ENCODE measurements at regions not wholly inside any gene's neighbourhood (a gene's known extent, or its start where the extent isn't known, plus 50 kb on each side); places are given as distances from the start of the nearest gene placed in this dataset.

DNA sequence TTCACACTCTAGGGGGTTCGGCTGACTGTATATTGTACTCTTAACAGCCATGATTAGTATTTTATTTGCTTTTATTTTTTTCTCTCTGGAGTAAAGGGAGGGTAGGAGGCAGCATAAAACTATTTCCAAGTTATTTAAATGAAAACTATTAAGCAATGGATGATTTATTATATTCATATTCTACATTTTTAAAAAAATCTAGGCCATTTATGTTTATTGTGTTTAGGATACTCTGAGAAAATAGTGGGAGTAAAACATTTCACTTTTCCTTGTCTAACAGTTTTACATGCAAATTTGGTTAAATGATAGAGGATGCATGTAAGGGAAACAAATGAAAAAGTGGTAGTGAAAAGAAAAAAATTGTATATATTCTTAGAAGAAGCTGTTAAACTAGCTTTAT lies 276.3 kb downstream of the GAS1 start:
- no peak overlapping the region for H3K4me3 ChIP-seq (replicated peaks; ENCODE audit: low read depth, low read length)
- DNase-seq (ENCODE audit: low read depth), result no peak
- TF ChIP-seq, protein P1, sequence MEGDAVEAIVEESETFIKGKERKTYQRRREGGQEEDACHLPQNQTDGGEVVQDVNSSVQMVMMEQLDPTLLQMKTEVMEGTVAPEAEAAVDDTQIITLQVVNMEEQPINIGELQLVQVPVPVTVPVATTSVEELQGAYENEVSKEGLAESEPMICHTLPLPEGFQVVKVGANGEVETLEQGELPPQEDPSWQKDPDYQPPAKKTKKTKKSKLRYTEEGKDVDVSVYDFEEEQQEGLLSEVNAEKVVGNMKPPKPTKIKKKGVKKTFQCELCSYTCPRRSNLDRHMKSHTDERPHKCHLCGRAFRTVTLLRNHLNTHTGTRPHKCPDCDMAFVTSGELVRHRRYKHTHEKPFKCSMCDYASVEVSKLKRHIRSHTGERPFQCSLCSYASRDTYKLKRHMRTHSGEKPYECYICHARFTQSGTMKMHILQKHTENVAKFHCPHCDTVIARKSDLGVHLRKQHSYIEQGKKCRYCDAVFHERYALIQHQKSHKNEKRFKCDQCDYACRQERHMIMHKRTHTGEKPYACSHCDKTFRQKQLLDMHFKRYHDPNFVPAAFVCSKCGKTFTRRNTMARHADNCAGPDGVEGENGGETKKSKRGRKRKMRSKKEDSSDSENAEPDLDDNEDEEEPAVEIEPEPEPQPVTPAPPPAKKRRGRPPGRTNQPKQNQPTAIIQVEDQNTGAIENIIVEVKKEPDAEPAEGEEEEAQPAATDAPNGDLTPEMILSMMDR (IDR thresholded peaks at IDR 0.05; ENCODE audit: low read length, missing control alignments), result no peak

DNA sequence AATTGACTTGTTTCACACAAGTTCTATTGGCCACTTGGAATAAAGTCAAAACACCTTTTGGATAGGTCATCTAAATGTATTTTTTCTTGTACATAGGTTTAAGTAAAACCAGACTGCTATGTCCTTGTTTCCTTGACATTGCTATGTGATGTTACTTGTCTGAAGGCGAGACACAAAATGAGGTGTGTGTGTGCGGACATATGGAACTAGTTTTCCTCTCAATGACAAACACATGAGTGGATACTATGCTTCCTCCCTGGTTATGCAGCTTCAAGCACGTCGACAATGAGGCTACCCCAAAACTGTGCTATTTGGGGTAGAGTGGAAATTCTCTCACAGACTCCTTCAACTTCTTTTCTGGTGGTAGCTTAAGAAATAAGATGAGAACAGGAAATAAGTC lies 276.8 kb downstream of the GAS1 start:
- TF ChIP-seq, protein P1 (IDR thresholded peaks at IDR 0.05; ENCODE audit: low read length, missing control alignments), result no peak

DNA sequence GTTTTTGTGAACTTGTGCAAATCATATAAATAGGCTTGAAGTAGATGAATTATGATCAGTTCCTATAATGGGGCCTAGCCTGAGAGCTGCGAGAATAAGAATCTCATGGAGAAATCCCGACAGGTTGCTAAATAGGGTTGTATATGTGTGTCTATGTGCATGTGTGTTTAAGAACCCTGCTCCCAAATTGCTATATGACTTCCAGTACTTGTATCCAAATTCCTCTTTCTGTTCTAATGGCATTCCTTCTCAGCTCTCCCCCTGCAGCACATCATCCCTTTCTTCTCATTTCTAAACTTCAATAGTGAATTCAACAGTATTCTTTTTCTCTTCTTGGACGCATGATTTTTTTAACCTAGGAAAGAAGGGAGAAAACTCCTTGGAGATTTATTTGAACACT lies 277.2 kb downstream of the GAS1 start:
- TF ChIP-seq, protein P1 (IDR thresholded peaks at IDR 0.05; ENCODE audit: low read length, missing control alignments), result no peak
- DNase-seq (ENCODE audit: low read depth), result no peak
- H3K4me3 ChIP-seq (replicated peaks; ENCODE audit: low read depth, low read length), result no peak overlapping the region

More for the DNA sequence above, 276.8 kb downstream of the GAS1 start:
- no peak for DNase-seq (ENCODE audit: low read depth)
- H3K4me3 ChIP-seq (replicated peaks; ENCODE audit: low read depth, low read length), result no peak overlapping the region

DNA sequence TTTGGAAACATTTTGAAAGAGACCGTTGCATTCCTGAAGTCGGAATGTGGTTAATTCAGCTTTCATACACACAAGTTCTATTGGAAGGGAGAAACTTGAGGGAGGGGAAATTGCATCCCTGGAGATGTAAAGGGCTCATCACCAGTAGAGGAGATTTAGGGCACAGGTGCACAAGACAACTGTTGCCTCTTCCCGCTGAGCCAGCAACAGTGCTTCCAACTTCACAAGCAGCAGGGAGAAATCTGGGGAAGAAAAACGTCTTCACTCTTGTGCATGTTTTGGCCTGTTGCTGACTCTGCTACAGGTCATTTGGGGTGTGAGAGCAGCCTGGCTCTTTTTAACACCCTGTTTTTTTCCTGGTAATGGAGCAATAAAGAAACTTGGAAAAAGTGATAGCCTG lies 277.9 kb downstream of the GAS1 start:
- H3K4me3 ChIP-seq (replicated peaks; ENCODE audit: low read depth, low read length), result no peak overlapping the region
- TF ChIP-seq, protein P1 (IDR thresholded peaks at IDR 0.05; ENCODE audit: low read length, missing control alignments), result no peak
- no peak for DNase-seq (ENCODE audit: low read depth)

DNA sequence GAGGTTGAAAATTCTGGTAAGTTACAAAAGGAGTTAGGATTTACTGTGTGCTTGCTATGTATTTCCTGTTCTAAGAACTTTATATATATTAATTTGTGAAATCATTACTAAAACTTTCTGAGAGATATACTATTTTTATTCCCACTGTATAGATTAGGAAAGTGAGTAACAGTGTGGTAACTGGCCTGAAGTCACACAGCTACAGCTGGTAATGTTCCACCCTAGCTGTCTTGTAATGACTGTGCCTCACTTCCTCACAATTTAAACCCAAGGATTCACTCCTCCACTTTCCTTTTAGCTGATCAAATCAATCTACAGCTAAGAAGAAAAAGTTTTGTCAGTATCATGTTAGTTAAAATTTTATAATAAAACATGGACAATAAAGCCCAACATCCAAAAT lies 278.8 kb downstream of the GAS1 start:
- no peak for DNase-seq (ENCODE audit: low read depth)
- H3K4me3 ChIP-seq (replicated peaks; ENCODE audit: low read depth, low read length), result no peak overlapping the region
- TF ChIP-seq, protein P1 (IDR thresholded peaks at IDR 0.05; ENCODE audit: low read length, missing control alignments), result no peak

DNA sequence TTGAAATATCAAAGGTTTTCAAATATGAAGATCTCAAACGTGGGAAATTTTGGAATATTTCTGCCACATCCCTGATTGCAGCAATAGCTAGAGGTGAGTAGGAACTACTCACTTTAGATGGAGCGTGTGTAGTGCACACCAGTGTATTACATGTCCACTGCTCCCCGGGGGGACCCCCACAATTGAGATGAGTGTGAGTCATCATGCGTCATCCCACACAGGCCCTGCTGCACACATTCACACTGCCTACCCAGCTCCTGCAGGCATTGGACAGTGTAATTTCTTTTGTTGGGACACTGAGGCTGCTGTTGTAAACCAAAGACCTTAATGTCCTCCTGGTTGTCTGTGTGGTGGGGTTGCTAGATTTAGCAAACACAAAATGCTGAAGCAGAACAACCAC lies 280.0 kb downstream of the GAS1 start:
- TF ChIP-seq, protein P1 (IDR thresholded peaks at IDR 0.05; ENCODE audit: low read length, missing control alignments), result no peak
- no peak for DNase-seq (ENCODE audit: low read depth)

DNA sequence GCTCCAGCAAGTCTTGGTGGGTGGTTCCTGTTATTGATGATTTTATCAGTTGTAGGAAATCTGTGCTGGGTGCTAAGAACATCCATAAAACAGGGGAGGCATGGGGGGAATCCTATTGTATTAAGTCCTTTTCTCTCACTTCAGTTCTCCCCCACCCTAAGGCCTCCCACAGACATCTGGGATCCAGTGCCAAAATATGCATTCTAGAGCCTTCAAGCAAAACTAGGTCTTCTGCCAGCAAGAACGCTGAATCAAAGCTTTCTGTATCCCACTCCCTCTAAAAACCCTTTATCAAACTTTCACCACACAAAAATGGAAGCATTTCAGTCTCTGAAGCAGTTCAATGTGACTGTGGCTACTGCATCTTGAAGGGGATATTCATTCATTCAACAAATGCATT lies 281.9 kb downstream of the GAS1 start:
- TF ChIP-seq, protein P1 (IDR thresholded peaks at IDR 0.05; ENCODE audit: low read length, missing control alignments), result no peak
- no peak for DNase-seq (ENCODE audit: low read depth)
- H3K4me3 ChIP-seq (replicated peaks; ENCODE audit: low read depth, low read length), result no peak overlapping the region

More for the DNA sequence above, 280.0 kb downstream of the GAS1 start:
- H3K4me3 ChIP-seq (replicated peaks; ENCODE audit: low read depth, low read length), result no peak overlapping the region

Measured in fibroblast of pulmonary artery (primary cell).